Uterus (tissue), 3 donors: ENCODE measurements at regions not wholly inside any gene's neighbourhood (a gene's known extent, or its start where the extent isn't known, plus 50 kb on each side); places are given as distances from the start of the nearest gene placed in this dataset.
"Not testable (repeated sequence)": the region's sequence is repeated elsewhere in the genome, so short reads cannot be mapped to it uniquely, and the experiment has no call there.

Experiments
- DNase-seq, 2 donors: peaks; one replicate each; pipeline ENCODE4 v3.0.0-alpha.2; 2019 to 2020
- H3K27ac ChIP-seq, 2 donors: fragments of 200-600 bp; sonication (generic); 1 replicate in 1 of 2; 2 replicates in 1 of 2; pipeline ENCODE4 v1.5.1; 2016 to 2018
- H3K27me3 ChIP-seq, 2 donors: fragments of 200-600 bp; sonication (generic); one replicate each; pipeline ENCODE4 v1.5.1; 2018 to 2019; ENCODE audit warnings: control low read depth in 1 of 2
- H3K36me3 ChIP-seq, 2 donors: fragments of 200-600 bp; sonication (generic); one replicate each; pipeline ENCODE4 v1.5.1; 2019; ENCODE audit warnings: control low read depth in 1 of 2
- H3K4me1 ChIP-seq, 2 donors: fragments of 200-600 bp; sonication (generic); one replicate each; pipeline ENCODE4 v1.5.1; 2018 to 2019; ENCODE audit warnings: control low read depth in 1 of 2
- H3K4me3 ChIP-seq, 2 donors: fragments of 200-600 bp; sonication (generic); 1 replicate in 1 of 2; 2 replicates in 1 of 2; pipeline ENCODE4 v1.5.1; 2018 to 2019; ENCODE audit warnings: mild to moderate bottlenecking in 1 of 2
- H3K9me3 ChIP-seq, 2 donors: fragments of 200-600 bp; sonication (generic); one replicate each; pipeline ENCODE4 v1.5.1; 2019; ENCODE audit warnings: control low read depth in 1 of 2
- intact Hi-C: fragments of 100-400 bp; cut with DNase I; formaldehyde crosslinking; loops from one replicate; pipeline ENCODE4 v1.15.1; 2023; ENCODE audit warnings: low total_unique reads
- donor health status: DM: yes; HTN: yes; CAD: no.

- intact Hi-C loops, H3K36me3 ChIP-seq, H3K9me3 ChIP-seq, DNase-seq, H3K4me1 ChIP-seq, H3K27me3 ChIP-seq, H3K4me3 ChIP-seq, H3K27ac ChIP-seq: not testable (repeated sequence)
Observed at GRCh38 chr1:196366-196765, 255.1 kb downstream of the OR4F29 start.

- H3K27ac ChIP-seq, H3K9me3 ChIP-seq, intact Hi-C loops, H3K36me3 ChIP-seq, H3K27me3 ChIP-seq, H3K4me1 ChIP-seq, H3K4me3 ChIP-seq: not testable (repeated sequence)
- peak; percentile 17 to 20 for DNase-seq
Observed at GRCh38 chr1:191296-192049, 260.0 kb downstream of the OR4F29 start.

GRCh38 chr1:190678-191077 is 260.8 kb downstream of the OR4F29 start:
- H3K27me3 ChIP-seq, H3K36me3 ChIP-seq, H3K27ac ChIP-seq, intact Hi-C loops, H3K4me1 ChIP-seq, DNase-seq, H3K4me3 ChIP-seq, H3K9me3 ChIP-seq: not testable (repeated sequence)

- H3K4me3 ChIP-seq, H3K27me3 ChIP-seq, intact Hi-C loops, H3K4me1 ChIP-seq, H3K9me3 ChIP-seq, H3K36me3 ChIP-seq, H3K27ac ChIP-seq: not testable (repeated sequence)
- peak in 1 of 2 donors; percentile 11 for DNase-seq
Observed at GRCh38 chr1:189915-190314, 261.6 kb downstream of the OR4F29 start.

GRCh38 chr1:189270-189669 is 262.2 kb downstream of the OR4F29 start:
- H3K36me3 ChIP-seq, intact Hi-C loops, H3K4me3 ChIP-seq, H3K9me3 ChIP-seq, H3K27me3 ChIP-seq, H3K4me1 ChIP-seq, H3K27ac ChIP-seq: not testable (repeated sequence)
- DNase-seq: peak in 1 of 2 donors; percentile 9

GRCh38 chr1:187298-187697 is 264.2 kb downstream of the OR4F29 start:
- H3K4me1 ChIP-seq, intact Hi-C loops, H3K4me3 ChIP-seq, H3K27me3 ChIP-seq, H3K9me3 ChIP-seq, H3K27ac ChIP-seq, H3K36me3 ChIP-seq: not testable (repeated sequence)
- peak in 1 of 2 donors; percentile 14 for DNase-seq

GRCh38 chr1:186691-187131 is 264.8 kb downstream of the OR4F29 start:
- H3K9me3 ChIP-seq, H3K36me3 ChIP-seq, H3K4me1 ChIP-seq, H3K27me3 ChIP-seq, H3K4me3 ChIP-seq, H3K27ac ChIP-seq, intact Hi-C loops: not testable (repeated sequence)
- peak in 1 of 2 donors; percentile 8 for DNase-seq

- H3K9me3 ChIP-seq, H3K36me3 ChIP-seq, intact Hi-C loops, H3K27me3 ChIP-seq, H3K27ac ChIP-seq, H3K4me3 ChIP-seq, H3K4me1 ChIP-seq: not testable (repeated sequence)
- peak in 1 of 2 donors; percentile 15 for DNase-seq
Observed at GRCh38 chr1:186223-186622, 265.3 kb downstream of the OR4F29 start.

GRCh38 chr1:185526-185925 is 266.0 kb downstream of the OR4F29 start:
- H3K27me3 ChIP-seq, H3K27ac ChIP-seq, H3K4me1 ChIP-seq, intact Hi-C loops, H3K9me3 ChIP-seq, H3K36me3 ChIP-seq, H3K4me3 ChIP-seq: not testable (repeated sequence)
- DNase-seq: peak in 1 of 2 donors; percentile 5

- H3K36me3 ChIP-seq, intact Hi-C loops, H3K4me1 ChIP-seq, H3K9me3 ChIP-seq, H3K27me3 ChIP-seq, H3K4me3 ChIP-seq, H3K27ac ChIP-seq: not testable (repeated sequence)
- peak; percentile 20 to 25 for DNase-seq
Observed at GRCh38 chr1:184336-184686, 267.2 kb downstream of the OR4F29 start.

- H3K4me1 ChIP-seq, intact Hi-C loops, H3K9me3 ChIP-seq, H3K27me3 ChIP-seq, H3K36me3 ChIP-seq, H3K27ac ChIP-seq, H3K4me3 ChIP-seq: not testable (repeated sequence)
- DNase-seq: peak; percentile 15 to 27
Observed at GRCh38 chr1:183620-184335, 267.7 kb downstream of the OR4F29 start.

- H3K27ac ChIP-seq, H3K9me3 ChIP-seq, intact Hi-C loops, H3K27me3 ChIP-seq, H3K4me3 ChIP-seq, H3K4me1 ChIP-seq, H3K36me3 ChIP-seq: not testable (repeated sequence)
- DNase-seq: peak in 1 of 2 donors; percentile 15
Observed at GRCh38 chr1:183081-183480, 268.4 kb downstream of the OR4F29 start.

- H3K27ac ChIP-seq, H3K4me3 ChIP-seq, H3K27me3 ChIP-seq, intact Hi-C loops, H3K36me3 ChIP-seq, H3K4me1 ChIP-seq, H3K9me3 ChIP-seq: not testable (repeated sequence)
- DNase-seq: peak in 1 of 2 donors; percentile 9
Observed at GRCh38 chr1:182631-183030, 268.8 kb downstream of the OR4F29 start.
